ENCODE measurements at regions not wholly inside any gene's neighbourhood (a gene's known extent, or its start where the extent isn't known, plus 50 kb on each side); places are given as distances from the start of the nearest gene placed in this dataset.
"Not testable (repeated sequence)": the region's sequence is repeated elsewhere in the genome, so short reads cannot be mapped to it uniquely, and the experiment has no call there.

DNA sequence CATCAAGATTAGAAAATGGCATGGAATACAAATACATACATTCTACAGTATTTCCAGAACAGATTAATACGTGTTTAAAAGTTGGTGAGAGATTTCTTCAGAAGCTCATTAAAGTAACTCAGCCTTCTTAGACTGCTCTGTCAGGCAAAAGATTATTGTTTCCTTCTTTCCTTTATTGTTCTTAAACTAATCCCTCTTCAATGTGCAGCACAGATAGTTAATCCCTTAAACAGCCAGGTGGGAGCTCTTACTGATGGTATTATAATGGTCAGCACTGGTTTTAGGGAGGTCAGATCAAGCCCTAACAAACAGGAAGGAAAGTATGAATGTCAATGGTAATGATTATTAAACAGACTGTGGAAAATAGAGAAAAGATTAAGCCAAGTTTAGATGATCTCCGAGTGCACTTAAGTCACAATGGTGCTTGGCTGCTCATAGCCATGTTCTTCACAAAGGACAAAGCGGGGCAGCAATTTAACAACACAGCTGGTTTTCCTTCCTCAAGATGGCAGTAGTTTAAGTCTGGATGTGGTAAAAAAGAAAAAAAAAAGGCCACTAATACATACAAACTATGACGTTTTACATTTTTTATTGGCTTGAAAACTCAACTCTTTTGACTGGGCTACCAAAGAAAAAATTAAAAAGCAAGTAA is 992.6 kb downstream of the PCDH9 start:
- DNase-seq (no peak), ATAC-seq (replicated peaks) (no peak)
- Mint-ChIP-seq H3K36me3 (no peaks in the 10 kb centered on the region), H3K27ac (no peak overlapping the region), H3K4me3 (no peak overlapping the region), H3K4me1 (no peaks in the 10 kb centered on the region), H3K9me3 (peaks cover 0 to 8% of the 10 kb centered on the region in 2 donors), H3K27me3 (no peaks in the 10 kb centered on the region)

- Mint-ChIP-seq H3K36me3 (no peaks in the 10 kb centered on the region), H3K4me1 (no peaks in the 10 kb centered on the region), H3K27me3 (no peaks in the 10 kb centered on the region), H3K27ac (no peak overlapping the region), H3K4me3 (no peak overlapping the region), H3K9me3 (peaks cover 0 to 8% of the 10 kb centered on the region in 2 donors)
- ATAC-seq (replicated peaks): no peak
- no peak for DNase-seq
Measured at GRCh38 chr13:66234159-66234558, 996.0 kb downstream of the PCDH9 start.

DNA sequence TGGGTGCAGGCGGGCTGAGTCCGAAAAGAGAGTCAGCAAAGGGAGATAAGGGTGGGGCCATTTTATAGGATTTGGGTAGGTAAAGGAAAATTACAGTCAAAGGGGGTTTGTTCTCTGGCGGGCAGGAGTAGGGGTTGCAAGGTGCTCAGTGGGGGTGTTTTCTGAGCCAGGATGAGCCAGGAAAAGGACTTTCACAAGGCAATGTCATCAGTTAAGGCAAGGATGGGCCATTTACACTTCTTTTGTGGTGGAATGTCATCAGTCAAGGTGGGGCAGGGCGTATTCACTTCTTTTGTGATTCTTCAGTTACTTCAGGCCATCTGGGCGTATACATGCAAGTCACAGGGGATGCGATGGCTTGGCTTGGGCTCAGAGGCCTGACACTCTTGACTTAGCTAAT is 998.2 kb downstream of the PCDH9 start:
- H3K4me1 Mint-ChIP-seq; H3K36me3 Mint-ChIP-seq; ATAC-seq (replicated peaks); H3K4me3 Mint-ChIP-seq; H3K27me3 Mint-ChIP-seq; H3K9me3 Mint-ChIP-seq; DNase-seq; H3K27ac Mint-ChIP-seq: not testable (repeated sequence)

DNA sequence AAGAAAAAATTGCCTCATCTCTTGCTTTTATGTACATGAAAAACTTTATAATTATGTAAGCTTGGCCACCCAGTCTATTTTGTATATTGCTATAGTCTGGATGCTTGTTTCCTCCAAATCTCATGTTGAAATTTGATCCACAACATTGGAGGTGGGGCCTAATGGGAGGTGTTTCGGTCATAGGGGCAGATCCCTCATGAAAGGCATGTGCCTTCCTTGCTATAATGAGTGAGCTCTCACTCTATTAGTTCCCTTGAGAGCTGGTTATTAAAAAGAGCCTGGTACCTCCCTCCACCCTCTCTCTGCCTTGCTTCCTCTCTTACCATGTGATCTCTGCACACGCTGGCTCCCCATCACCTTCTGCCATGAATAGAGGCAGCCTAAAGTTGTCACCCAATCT is 1005.1 kb downstream of the PCDH9 start:
- Mint-ChIP-seq H3K27ac (no peak overlapping the region), H3K4me3 (no peak overlapping the region), H3K36me3 (no peaks in the 10 kb centered on the region), H3K4me1 (peaks cover 0 to 6% of the 10 kb centered on the region in 2 donors), H3K9me3 (no peaks in the 10 kb centered on the region), H3K27me3 (no peaks in the 10 kb centered on the region)
- ATAC-seq (replicated peaks): no peak
- DNase-seq: no peak

DNA sequence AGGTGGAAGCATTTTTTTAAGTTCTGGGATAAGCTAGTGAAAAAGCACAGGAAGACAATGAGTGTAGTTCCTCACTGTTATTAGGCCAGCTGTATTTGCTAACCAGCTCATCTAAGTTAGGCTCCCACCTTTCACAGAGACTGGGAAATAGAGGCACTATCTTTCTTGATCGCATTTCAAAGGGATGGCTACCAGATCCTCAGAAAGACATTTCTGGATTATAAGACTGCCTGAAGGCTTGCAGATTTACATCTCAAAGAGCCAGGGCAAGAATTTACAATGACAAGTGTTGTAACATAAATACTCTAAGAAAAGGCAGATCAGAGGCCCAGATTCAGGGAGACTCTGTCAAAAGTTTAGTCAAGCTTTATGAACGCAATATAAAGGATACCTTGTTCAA is 1005.5 kb downstream of the PCDH9 start:
- no peak overlapping the region for H3K4me3 Mint-ChIP-seq

GRCh38 chr13:66222926-66223325 is 1007.2 kb downstream of the PCDH9 start:
- no peaks in the 10 kb centered on the region for H3K9me3 Mint-ChIP-seq
- peaks cover 0 to 6% of the 10 kb centered on the region in 2 donors for H3K4me1 Mint-ChIP-seq
- H3K27ac Mint-ChIP-seq: no peak overlapping the region
- no peaks in the 10 kb centered on the region for H3K27me3 Mint-ChIP-seq
- H3K4me3 Mint-ChIP-seq: no peak overlapping the region
- no peaks in the 10 kb centered on the region for H3K36me3 Mint-ChIP-seq
- ATAC-seq (replicated peaks) (peak in 1 of 2 donors; percentile 57), DNase-seq (no peak)

More for the DNA sequence above, 1005.5 kb downstream of the PCDH9 start:
- Mint-ChIP-seq H3K27ac (no peak overlapping the region), H3K27me3 (no peaks in the 10 kb centered on the region), H3K4me1 (peaks cover 0 to 6% of the 10 kb centered on the region in 2 donors), H3K9me3 (no peaks in the 10 kb centered on the region), H3K36me3 (no peaks in the 10 kb centered on the region)
- ATAC-seq (replicated peaks) (no peak), DNase-seq (no peak)

GRCh38 chr13:66222127-66222526 is 1008.0 kb downstream of the PCDH9 start:
- Mint-ChIP-seq H3K4me3 (no peak overlapping the region), H3K4me1 (peaks cover 0 to 6% of the 10 kb centered on the region in 2 donors), H3K27me3 (peaks cover 0 to under 1% of the 10 kb centered on the region in 2 donors), H3K36me3 (no peaks in the 10 kb centered on the region), H3K27ac (no peak overlapping the region), H3K9me3 (no peaks in the 10 kb centered on the region)
- no peak for DNase-seq
- no peak for ATAC-seq (replicated peaks)

DNA sequence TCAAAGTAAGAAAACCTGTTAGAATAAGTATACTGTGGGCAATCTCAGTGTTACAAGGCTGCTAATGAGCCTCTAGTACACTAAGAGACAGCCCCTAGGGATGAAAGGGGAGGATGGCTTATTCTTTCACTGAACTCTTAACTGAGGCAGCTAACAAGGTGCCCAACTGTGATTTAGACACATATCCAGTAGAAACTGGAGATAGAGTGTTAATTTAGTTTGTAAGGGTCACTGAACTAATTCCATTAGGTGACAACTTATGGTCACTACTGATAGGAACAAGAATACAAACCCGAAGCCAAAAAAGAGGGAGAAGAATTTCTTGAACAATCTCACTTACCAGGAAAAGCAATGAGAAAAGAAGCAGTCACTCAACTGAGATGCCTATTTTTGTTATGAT is 1010.6 kb downstream of the PCDH9 start:
- H3K27ac Mint-ChIP-seq: no peak overlapping the region

DNA sequence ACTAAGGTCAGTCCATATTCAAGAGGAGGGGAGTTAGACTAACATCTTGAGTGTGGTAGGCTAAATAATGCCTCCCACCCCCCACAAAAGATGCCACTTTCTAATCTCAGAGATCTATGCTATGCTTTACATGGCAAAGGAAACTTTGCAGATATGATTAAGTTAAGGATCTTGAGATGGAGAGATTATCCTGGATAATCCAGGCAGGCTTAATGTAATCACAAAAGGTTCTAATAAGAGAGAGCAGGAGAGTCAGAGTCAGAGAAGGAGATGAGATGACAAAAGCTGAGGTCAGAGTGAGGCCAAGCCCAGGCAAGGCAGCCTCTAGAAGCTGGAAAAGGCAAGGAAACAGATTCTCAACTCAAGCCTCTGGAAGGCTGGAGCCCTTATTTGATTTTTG is 1011.6 kb downstream of the PCDH9 start:
- H3K4me1 Mint-ChIP-seq: peaks cover 0 to 6% of the 10 kb centered on the region in 2 donors
- H3K27ac Mint-ChIP-seq: no peak overlapping the region
- DNase-seq: no peak
- H3K27me3 Mint-ChIP-seq: peaks cover 0 to 9% of the 10 kb centered on the region in 2 donors
- H3K36me3 Mint-ChIP-seq: no peaks in the 10 kb centered on the region
- no peak for ATAC-seq (replicated peaks)
- H3K9me3 Mint-ChIP-seq: no peaks in the 10 kb centered on the region
- no peak overlapping the region for H3K4me3 Mint-ChIP-seq

More for the DNA sequence above, 1010.6 kb downstream of the PCDH9 start:
- ATAC-seq (replicated peaks): no peak
- Mint-ChIP-seq H3K27me3 (peaks cover 0 to 9% of the 10 kb centered on the region in 2 donors), H3K4me1 (peaks cover 0 to 6% of the 10 kb centered on the region in 2 donors), H3K4me3 (no peak overlapping the region), H3K36me3 (no peaks in the 10 kb centered on the region), H3K9me3 (no peaks in the 10 kb centered on the region)
- DNase-seq: no peak

- H3K4me1 Mint-ChIP-seq: peaks cover 0 to 17% of the 10 kb centered on the region in 2 donors
- peaks cover 0 to 9% of the 10 kb centered on the region in 2 donors for H3K27me3 Mint-ChIP-seq
- H3K4me3 Mint-ChIP-seq: no peak overlapping the region
- no peak overlapping the region for H3K27ac Mint-ChIP-seq
- no peaks in the 10 kb centered on the region for H3K9me3 Mint-ChIP-seq
- DNase-seq (no peak), ATAC-seq (replicated peaks) (no peak)
- no peaks in the 10 kb centered on the region for H3K36me3 Mint-ChIP-seq
Measured at GRCh38 chr13:66216728-66217127, 1013.4 kb downstream of the PCDH9 start.

GRCh38 chr13:66214467-66214866 is 1015.7 kb downstream of the PCDH9 start:
- Mint-ChIP-seq H3K27me3 (peaks cover 0 to 9% of the 10 kb centered on the region in 2 donors), H3K9me3 (no peaks in the 10 kb centered on the region), H3K36me3 (no peaks in the 10 kb centered on the region), H3K27ac (no peak overlapping the region), H3K4me1 (peaks cover 0 to 17% of the 10 kb centered on the region in 2 donors), H3K4me3 (no peak overlapping the region)
- DNase-seq (no peak), ATAC-seq (replicated peaks) (no peak)

DNA sequence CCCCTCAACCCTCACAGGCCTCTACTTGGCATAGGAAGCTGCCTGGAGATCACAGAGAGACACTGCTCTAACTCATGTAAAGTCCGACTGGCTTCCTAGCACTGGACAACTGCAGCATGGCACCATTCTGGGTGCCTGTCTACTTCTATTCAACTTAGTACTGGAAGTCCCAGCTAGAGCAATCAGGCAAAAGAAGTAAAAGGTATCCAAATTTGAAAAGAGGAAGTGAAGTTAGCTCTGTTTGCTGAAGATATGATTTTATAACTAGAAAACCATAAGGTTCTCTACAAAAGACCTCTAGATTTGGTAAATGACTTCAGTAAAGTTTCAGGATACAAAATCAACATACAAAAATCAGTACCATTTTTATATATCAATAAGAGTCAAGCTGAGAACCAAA is 1017.6 kb downstream of the PCDH9 start:
- Mint-ChIP-seq H3K9me3 (no peaks in the 10 kb centered on the region), H3K27me3 (peaks cover 0 to 9% of the 10 kb centered on the region in 2 donors), H3K36me3 (no peaks in the 10 kb centered on the region), H3K4me1 (peaks cover 0 to 17% of the 10 kb centered on the region in 2 donors), H3K4me3 (no peak overlapping the region), H3K27ac (no peak overlapping the region)
- ATAC-seq (replicated peaks): peak; percentile 33 to 57
- no peak for DNase-seq

- H3K27me3 Mint-ChIP-seq: peaks cover 0 to under 1% of the 10 kb centered on the region in 2 donors
- no peaks in the 10 kb centered on the region for H3K9me3 Mint-ChIP-seq
- H3K27ac Mint-ChIP-seq: no peak overlapping the region
- H3K4me3 Mint-ChIP-seq: no peak overlapping the region
- no peaks in the 10 kb centered on the region for H3K36me3 Mint-ChIP-seq
- peaks cover 0 to 17% of the 10 kb centered on the region in 2 donors for H3K4me1 Mint-ChIP-seq
- ATAC-seq (replicated peaks) (no peak), DNase-seq (no peak)
Measured at GRCh38 chr13:66210677-66211076, 1019.5 kb downstream of the PCDH9 start.

DNA sequence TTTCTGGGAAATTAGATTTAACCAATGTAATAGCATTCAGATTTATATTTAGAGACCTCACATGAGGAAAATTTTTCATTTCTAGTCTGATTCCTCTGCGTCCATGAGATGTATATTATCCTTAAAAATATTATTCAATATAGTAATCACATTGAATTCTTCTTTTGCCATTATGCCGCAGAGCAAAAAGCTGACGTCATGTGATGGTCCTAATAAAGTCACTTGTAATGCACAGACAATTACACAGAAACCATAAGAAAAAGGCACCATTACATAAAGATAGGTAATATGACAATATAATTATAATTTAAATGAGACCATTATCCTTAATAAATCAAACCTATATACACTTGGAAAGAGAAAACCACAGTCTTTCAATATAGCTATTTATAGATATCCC is 1021.5 kb downstream of the PCDH9 start:
- H3K9me3 Mint-ChIP-seq: no peaks in the 10 kb centered on the region
- no peaks in the 10 kb centered on the region for H3K36me3 Mint-ChIP-seq
- ATAC-seq (replicated peaks): no peak
- peaks cover 0 to 17% of the 10 kb centered on the region in 2 donors for H3K4me1 Mint-ChIP-seq
- no peaks in the 10 kb centered on the region for H3K27me3 Mint-ChIP-seq
- H3K27ac Mint-ChIP-seq: no peak overlapping the region
- no peak for DNase-seq
- H3K4me3 Mint-ChIP-seq: no peak overlapping the region

- H3K4me3 Mint-ChIP-seq: no peak overlapping the region
- H3K9me3 Mint-ChIP-seq: no peaks in the 10 kb centered on the region
- no peaks in the 10 kb centered on the region for H3K27me3 Mint-ChIP-seq
- no peak for ATAC-seq (replicated peaks)
- no peak for DNase-seq
- H3K4me1 Mint-ChIP-seq: peaks cover 0 to 9% of the 10 kb centered on the region in 2 donors
- H3K36me3 Mint-ChIP-seq: no peaks in the 10 kb centered on the region
- H3K27ac Mint-ChIP-seq: no peak overlapping the region
Measured at GRCh38 chr13:66207610-66208009, 1022.5 kb downstream of the PCDH9 start.
